GM06990 (cell line): ENCODE measurements at regions not wholly inside any gene's neighbourhood (a gene's known extent, or its start where the extent isn't known, plus 50 kb on each side); places are given as distances from the start of the nearest gene placed in this dataset.

Experiments
- DNase-seq: peaks from one replicate; pipeline ENCODE4 v3.0.0-alpha.2; 2011; ENCODE audit not compliant: insufficient read length; ENCODE audit errors: extremely low read depth
- H3K27me3 ChIP-seq: replicated peaks from 2 replicates; pipeline ENCODE4 v1.6.0; 2011; ENCODE audit warnings: low read length; ENCODE audit not compliant: control insufficient read depth, insufficient read depth
- H3K36me3 ChIP-seq: 2 replicates; pipeline ENCODE4 v1.5.1; 2011; ENCODE audit warnings: low read length; ENCODE audit not compliant: control insufficient read depth, insufficient read depth
- H3K4me3 ChIP-seq: replicated peaks from 2 replicates; pipeline ENCODE4 v1.5.1; 2011; ENCODE audit warnings: low read depth, mild to moderate bottlenecking, control low read depth, low read length
- CTCF ChIP-seq: IDR thresholded peaks from 2 replicates; pipeline ENCODE4 v1.5.1; 2011; ENCODE audit warnings: low read length, control low read depth, mild to moderate bottlenecking, inconsistent platforms; ENCODE audit not compliant: insufficient read depth, poor library complexity, severe bottlenecking

GRCh38 chr12:118625050-118625675 lies 248.8 kb downstream of the SUDS3 start:
- Histone ChIP-seq H3K4me3 (no peak overlapping the region), H3K36me3 (no peaks in the 10 kb centered on the region), H3K27me3 (no peaks in the 10 kb centered on the region)
- no peak for DNase-seq
- no peak for TF ChIP-seq CTCF

DNA sequence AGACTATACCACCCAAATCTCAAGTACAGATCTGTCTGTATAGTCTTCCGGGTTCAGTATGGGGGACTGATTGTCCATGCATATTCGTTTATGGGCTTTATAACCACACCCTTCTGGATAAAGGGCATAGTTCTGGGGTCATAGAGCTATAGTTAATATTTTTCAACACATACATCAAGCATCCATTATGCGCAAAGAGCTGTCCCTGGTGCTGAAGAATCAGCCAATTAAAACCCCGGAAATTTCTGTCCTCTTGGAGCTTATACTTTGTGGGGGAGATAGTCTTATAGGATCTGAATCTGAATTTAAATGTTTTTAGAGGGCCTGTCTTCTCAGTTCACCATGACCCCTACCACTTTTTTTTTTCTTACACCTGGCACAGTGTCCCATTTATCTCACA lies 256.7 kb downstream of the SUDS3 start:
- Histone ChIP-seq H3K27me3 (no peaks in the 10 kb centered on the region), H3K36me3 (no peaks in the 10 kb centered on the region), H3K4me3 (no peak overlapping the region)
- DNase-seq, result no peak
- no peak for TF ChIP-seq CTCF

GRCh38 chr12:118635276-118635675 lies 258.9 kb downstream of the SUDS3 start:
- no peak for DNase-seq
- Histone ChIP-seq H3K36me3 (no peaks in the 10 kb centered on the region), H3K4me3 (no peak overlapping the region), H3K27me3 (no peaks in the 10 kb centered on the region)
- no peak for TF ChIP-seq CTCF

- Histone ChIP-seq H3K4me3 (no peak overlapping the region), H3K27me3 (no peaks in the 10 kb centered on the region), H3K36me3 (no peaks in the 10 kb centered on the region)
- DNase-seq, result no peak
- TF ChIP-seq CTCF, result no peak
Observed at GRCh38 chr12:118637767-118638370, 261.5 kb downstream of the SUDS3 start.

GRCh38 chr12:118641249-118641648 lies 264.9 kb downstream of the SUDS3 start:
- TF ChIP-seq CTCF, result no peak
- no peak overlapping the region for H3K4me3 ChIP-seq
- no peaks in the 10 kb centered on the region for H3K27me3 ChIP-seq
- DNase-seq, result no peak
- no peaks in the 10 kb centered on the region for H3K36me3 ChIP-seq

GRCh38 chr12:118645219-118645618 lies 268.9 kb downstream of the SUDS3 start:
- TF ChIP-seq CTCF, result no peak
- no peaks in the 10 kb centered on the region for H3K27me3 ChIP-seq
- DNase-seq, result no peak
- no peaks in the 10 kb centered on the region for H3K36me3 ChIP-seq
- H3K4me3 ChIP-seq, result no peak overlapping the region
